Stomach smooth muscle (tissue), 2 donors: ENCODE measurements at regions not wholly inside any gene's neighbourhood (a gene's known extent, or its start where the extent isn't known, plus 50 kb on each side); places are given as distances from the start of the nearest gene placed in this dataset.

Experiments
- H3K27ac ChIP-seq: one replicate; pipeline ENCODE4 v1.7.0; 2013; ENCODE audit warnings: mild to moderate bottlenecking, low read length, inconsistent platforms
- H3K27me3 ChIP-seq, 2 donors: one replicate each; pipeline ENCODE4 v1.7.0; 2013; ENCODE audit warnings: low read length in 2 of 2; ENCODE audit not compliant: insufficient read depth in 2 of 2, control insufficient read depth in 1 of 2
- H3K36me3 ChIP-seq, 2 donors: one replicate each; pipeline ENCODE4 v1.7.0; 2013; ENCODE audit warnings: low read length in 2 of 2; ENCODE audit not compliant: control insufficient read depth in 2 of 2, insufficient read depth in 2 of 2
- H3K4me1 ChIP-seq: one replicate; pipeline ENCODE4 v1.7.0; 2013; ENCODE audit warnings: low read length; ENCODE audit not compliant: control insufficient read depth, insufficient read depth
- H3K4me3 ChIP-seq, 2 donors: one replicate each; pipeline ENCODE4 v1.7.0; 2013; ENCODE audit warnings: low read length in 2 of 2
- H3K9ac ChIP-seq, 2 donors: one replicate each; pipeline ENCODE4 v1.7.0; 2013; ENCODE audit warnings: low read length in 2 of 2, mild to moderate bottlenecking in 1 of 2
- H3K9me3 ChIP-seq, 2 donors: one replicate each; pipeline ENCODE4 v1.7.0; 2013; ENCODE audit warnings: low read length in 2 of 2; ENCODE audit not compliant: control insufficient read depth in 2 of 2
- donor health status: healthy.
- donor health status: Pancreatic carcinoma.

GRCh38 chr4:57639561-57640382 lies 529.6 kb upstream of the IGFBP7 start:
- no peaks in the 10 kb centered on the region for H3K36me3 ChIP-seq
- H3K9ac ChIP-seq = no peak overlapping the region
- H3K4me3 ChIP-seq = no peak overlapping the region
- no peaks in the 10 kb centered on the region for H3K27me3 ChIP-seq
- no peaks in the 10 kb centered on the region for H3K9me3 ChIP-seq
- H3K4me1 ChIP-seq = no peaks in the 10 kb centered on the region
- H3K27ac ChIP-seq = no peak overlapping the region

GRCh38 chr4:57635910-57636309 lies 525.7 kb upstream of the IGFBP7 start:
- H3K36me3 ChIP-seq = no peaks in the 10 kb centered on the region
- no peaks in the 10 kb centered on the region for H3K4me1 ChIP-seq
- no peak overlapping the region for H3K4me3 ChIP-seq
- no peaks in the 10 kb centered on the region for H3K9me3 ChIP-seq
- no peak overlapping the region for H3K27ac ChIP-seq
- no peaks in the 10 kb centered on the region for H3K27me3 ChIP-seq
- H3K9ac ChIP-seq = no peak overlapping the region

- Histone ChIP-seq H3K4me1 (no peaks in the 10 kb centered on the region), H3K4me3 (no peak overlapping the region), H3K36me3 (no peaks in the 10 kb centered on the region), H3K27ac (no peak overlapping the region), H3K27me3 (no peaks in the 10 kb centered on the region), H3K9me3 (no peaks in the 10 kb centered on the region), H3K9ac (no peak overlapping the region)
Observed at GRCh38 chr4:57633212-57633859, 523.2 kb upstream of the IGFBP7 start.

- Histone ChIP-seq H3K9ac (no peak overlapping the region), H3K9me3 (no peaks in the 10 kb centered on the region), H3K4me1 (no peaks in the 10 kb centered on the region), H3K27ac (no peak overlapping the region), H3K27me3 (no peaks in the 10 kb centered on the region), H3K36me3 (no peaks in the 10 kb centered on the region), H3K4me3 (no peak overlapping the region)
Observed at GRCh38 chr4:57632564-57632963, 522.4 kb upstream of the IGFBP7 start.

- Histone ChIP-seq H3K4me3 (no peak overlapping the region), H3K27ac (no peak overlapping the region), H3K9ac (no peak overlapping the region), H3K27me3 (no peaks in the 10 kb centered on the region), H3K9me3 (no peaks in the 10 kb centered on the region), H3K36me3 (no peaks in the 10 kb centered on the region), H3K4me1 (no peaks in the 10 kb centered on the region)
Observed at GRCh38 chr4:57631147-57631546, 521.0 kb upstream of the IGFBP7 start.

GRCh38 chr4:57628004-57628403 lies 517.8 kb upstream of the IGFBP7 start:
- H3K4me3 ChIP-seq = no peak overlapping the region

GRCh38 chr4:57614257-57614932 lies 504.2 kb upstream of the IGFBP7 start:
- Histone ChIP-seq H3K36me3 (no peaks in the 10 kb centered on the region), H3K9me3 (no peaks in the 10 kb centered on the region), H3K4me1 (no peaks in the 10 kb centered on the region), H3K27ac (no peak overlapping the region), H3K27me3 (no peaks in the 10 kb centered on the region), H3K9ac (no peak overlapping the region), H3K4me3 (no peak overlapping the region)

More at GRCh38 chr4:57628004-57628403, 517.8 kb upstream of the IGFBP7 start:
- H3K27ac ChIP-seq = no peak overlapping the region
- H3K36me3 ChIP-seq = no peaks in the 10 kb centered on the region
- H3K9ac ChIP-seq = no peak overlapping the region
- no peaks in the 10 kb centered on the region for H3K27me3 ChIP-seq
- no peaks in the 10 kb centered on the region for H3K4me1 ChIP-seq
- peaks cover 0 to 6% of the 10 kb centered on the region in 2 donors for H3K9me3 ChIP-seq

- no peak overlapping the region for H3K9ac ChIP-seq
- no peak overlapping the region for H3K4me3 ChIP-seq
- no peaks in the 10 kb centered on the region for H3K9me3 ChIP-seq
- no peaks in the 10 kb centered on the region for H3K36me3 ChIP-seq
- H3K27ac ChIP-seq = no peak overlapping the region
- no peaks in the 10 kb centered on the region for H3K27me3 ChIP-seq
- H3K4me1 ChIP-seq = no peaks in the 10 kb centered on the region
Observed at GRCh38 chr4:57612279-57612678, 502.1 kb upstream of the IGFBP7 start.

GRCh38 chr4:57607566-57608180 lies 497.5 kb upstream of the IGFBP7 start:
- H3K9me3 ChIP-seq = no peaks in the 10 kb centered on the region
- no peak overlapping the region for H3K4me3 ChIP-seq
- H3K27ac ChIP-seq = no peak overlapping the region
- H3K36me3 ChIP-seq = no peaks in the 10 kb centered on the region
- no peaks in the 10 kb centered on the region for H3K27me3 ChIP-seq
- H3K4me1 ChIP-seq = no peaks in the 10 kb centered on the region
- H3K9ac ChIP-seq = no peak overlapping the region

- no peaks in the 10 kb centered on the region for H3K36me3 ChIP-seq
- no peaks in the 10 kb centered on the region for H3K9me3 ChIP-seq
- no peak overlapping the region for H3K4me3 ChIP-seq
- no peaks in the 10 kb centered on the region for H3K27me3 ChIP-seq
- no peak overlapping the region for H3K9ac ChIP-seq
- H3K4me1 ChIP-seq = no peaks in the 10 kb centered on the region
- H3K27ac ChIP-seq = no peak overlapping the region
Observed at GRCh38 chr4:57605376-57605775, 495.2 kb upstream of the IGFBP7 start.
